ENCODE measurements at regions not wholly inside any gene's neighbourhood (a gene's known extent, or its start where the extent isn't known, plus 50 kb on each side); places are given as distances from the start of the nearest gene placed in this dataset.

DNA sequence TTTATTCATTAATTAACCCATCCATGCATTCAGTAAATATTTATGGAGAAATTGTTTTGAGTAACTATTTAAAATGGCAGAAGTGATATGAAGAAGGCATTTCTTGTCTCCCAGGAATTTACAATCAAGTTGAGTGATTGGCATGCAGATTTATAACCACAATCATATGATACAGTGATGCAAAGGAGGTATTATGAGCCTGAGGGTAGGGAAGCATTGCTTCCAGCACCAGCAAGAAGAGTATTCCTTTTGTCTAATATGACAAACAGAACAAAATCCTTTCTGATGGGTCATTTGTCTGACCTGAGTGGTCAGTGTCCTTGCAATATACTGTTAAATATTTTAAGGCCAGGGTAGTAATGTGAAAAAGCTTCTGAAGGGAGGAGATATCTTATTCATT lies 244.2 kb upstream of the RGPD4 start (continued):
- TF ChIP-seq FOXM1 (IDR thresholded peaks at IDR 0.05; ENCODE audit: low read depth) (no peak), CHD2 (IDR thresholded peaks at IDR 0.05; ENCODE audit: low read length, partially characterized antibody) (no peak), ELF1 (IDR thresholded peaks at IDR 0.05) (no peak), EZH2phosphoT487 (IDR thresholded peaks at IDR 0.05; ENCODE audit: borderline replicate concordance, low read depth) (no peak)
- TF ChIP-seq, protein P1, sequence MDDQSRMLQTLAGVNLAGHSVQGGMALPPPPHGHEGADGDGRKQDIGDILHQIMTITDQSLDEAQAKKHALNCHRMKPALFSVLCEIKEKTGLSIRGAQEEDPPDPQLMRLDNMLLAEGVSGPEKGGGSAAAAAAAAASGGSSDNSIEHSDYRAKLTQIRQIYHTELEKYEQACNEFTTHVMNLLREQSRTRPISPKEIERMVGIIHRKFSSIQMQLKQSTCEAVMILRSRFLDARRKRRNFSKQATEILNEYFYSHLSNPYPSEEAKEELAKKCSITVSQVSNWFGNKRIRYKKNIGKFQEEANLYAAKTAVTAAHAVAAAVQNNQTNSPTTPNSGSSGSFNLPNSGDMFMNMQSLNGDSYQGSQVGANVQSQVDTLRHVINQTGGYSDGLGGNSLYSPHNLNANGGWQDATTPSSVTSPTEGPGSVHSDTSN (IDR thresholded peaks at IDR 0.05), result no peak
- TF ChIP-seq, protein P2, sequence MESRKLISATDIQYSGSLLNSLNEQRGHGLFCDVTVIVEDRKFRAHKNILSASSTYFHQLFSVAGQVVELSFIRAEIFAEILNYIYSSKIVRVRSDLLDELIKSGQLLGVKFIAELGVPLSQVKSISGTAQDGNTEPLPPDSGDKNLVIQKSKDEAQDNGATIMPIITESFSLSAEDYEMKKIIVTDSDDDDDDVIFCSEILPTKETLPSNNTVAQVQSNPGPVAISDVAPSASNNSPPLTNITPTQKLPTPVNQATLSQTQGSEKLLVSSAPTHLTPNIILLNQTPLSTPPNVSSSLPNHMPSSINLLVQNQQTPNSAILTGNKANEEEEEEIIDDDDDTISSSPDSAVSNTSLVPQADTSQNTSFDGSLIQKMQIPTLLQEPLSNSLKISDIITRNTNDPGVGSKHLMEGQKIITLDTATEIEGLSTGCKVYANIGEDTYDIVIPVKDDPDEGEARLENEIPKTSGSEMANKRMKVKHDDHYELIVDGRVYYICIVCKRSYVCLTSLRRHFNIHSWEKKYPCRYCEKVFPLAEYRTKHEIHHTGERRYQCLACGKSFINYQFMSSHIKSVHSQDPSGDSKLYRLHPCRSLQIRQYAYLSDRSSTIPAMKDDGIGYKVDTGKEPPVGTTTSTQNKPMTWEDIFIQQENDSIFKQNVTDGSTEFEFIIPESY (IDR thresholded peaks at IDR 0.05; ENCODE audit: borderline replicate concordance, low read depth), result no peak
- TF ChIP-seq, protein P3, sequence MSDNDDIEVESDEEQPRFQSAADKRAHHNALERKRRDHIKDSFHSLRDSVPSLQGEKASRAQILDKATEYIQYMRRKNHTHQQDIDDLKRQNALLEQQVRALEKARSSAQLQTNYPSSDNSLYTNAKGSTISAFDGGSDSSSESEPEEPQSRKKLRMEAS (IDR thresholded peaks at IDR 0.05; ENCODE audit: low read depth), result no peak

DNA sequence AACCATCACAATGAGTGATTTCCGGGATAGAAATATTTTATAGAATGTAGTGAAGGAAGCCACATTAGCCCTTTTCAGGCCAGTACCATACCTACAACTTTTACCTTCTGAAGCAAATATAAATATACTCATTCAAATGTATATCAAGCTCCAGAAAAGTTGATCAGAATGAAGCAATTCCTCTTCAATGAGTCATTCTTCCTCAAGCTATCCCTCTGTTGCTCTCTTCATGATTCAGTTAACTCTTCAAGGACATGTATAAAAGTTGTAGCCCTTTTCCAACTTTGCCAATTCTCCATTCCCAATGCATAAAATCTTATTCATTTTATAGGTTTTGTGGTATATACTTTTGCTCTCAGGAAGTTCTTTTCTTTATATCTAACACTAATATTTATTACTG lies 242.1 kb upstream of the RGPD4 start:
- Histone ChIP-seq H2AFZ (ENCODE audit: low read depth) (no peak overlapping the region), H3K27me3 (ENCODE audit: insufficient read depth) (no peaks in the 10 kb centered on the region), H3K79me2 (ENCODE audit: insufficient read depth) (no peaks in the 10 kb centered on the region), H3K9ac (no peak overlapping the region), H3F3A (replicated peaks; ENCODE audit: insufficient read depth) (peaks cover 7% of the 10 kb centered on the region), H3K9me3 (no peaks in the 10 kb centered on the region), H3K9me2 (no peaks in the 10 kb centered on the region), H3K36me3 (replicated peaks in 1 of 2; ENCODE audit: control insufficient read depth in 1 of 2, insufficient read depth in 2 of 2, low read length in 1 of 2) (no peaks in the 10 kb centered on the region), H3K4me1 (ENCODE audit: control insufficient read depth in 1 of 2, insufficient read depth in 2 of 2, low read depth in 1 of 2, low read length in 1 of 2) (peaks cover 3 to 7% of the 10 kb centered on the region in 2 experiments; a peak in 3 of 4 replicates), H3K4me2 (no peak overlapping the region), H3K4me3 (ENCODE audit: low read depth in 2 of 2, low read length in 1 of 2) (no peak overlapping the region), H3K27ac (ENCODE audit: low read depth in 2 of 2, low read length in 1 of 2) (no peak overlapping the region), H4K20me1 (ENCODE audit: insufficient read depth) (no peaks in the 10 kb centered on the region)
- no peak for DNase-seq
- ChIA-PET CTCF (interaction anchor here (1.0 to 1.6 kb wide), 2 partner anchors 11 to 26 kb away, joined by 3 to 4 read pairs; no protein-coding TSS in a partner anchor), POLR2A (no interaction called here)
- TF ChIP-seq JUND (IDR thresholded peaks at IDR 0.05) (peak; percentile 35; the same call in 1 of the 2 replicates), FOSL2 (IDR thresholded peaks at IDR 0.05; ENCODE audit: borderline replicate concordance, low read depth) (peak; percentile 48; the same call in 1 of the 2 replicates), FOXJ3 (CRISPR knock-in tag; IDR thresholded peaks at IDR 0.05) (no peak)
- WGBS (ENCODE audit: low lambda C conversion rate), result 76% methylated on average over 1 of the region's 1 CpG

DNA sequence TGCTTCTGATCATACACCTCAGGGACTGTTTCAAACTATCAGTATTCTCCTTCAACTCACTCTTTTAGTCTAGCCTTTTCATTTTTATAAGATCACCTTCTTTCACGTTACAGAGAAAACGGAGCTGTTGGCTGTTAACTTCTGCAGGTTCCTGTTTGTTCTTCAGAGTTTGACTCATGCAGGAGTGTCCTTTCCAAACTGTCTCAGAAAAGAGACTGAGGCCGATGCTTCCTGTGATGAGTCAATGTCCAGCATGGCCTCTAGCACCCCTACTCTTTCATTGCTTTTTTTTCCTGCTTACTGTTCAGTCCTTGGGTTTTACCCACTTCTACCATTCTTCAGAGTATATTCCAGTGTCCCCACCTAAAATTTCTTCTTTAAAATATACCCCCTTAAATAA lies 240.8 kb upstream of the RGPD4 start:
- Histone ChIP-seq H3K27me3 (ENCODE audit: insufficient read depth) (no peaks in the 10 kb centered on the region), H3K9me3 (no peaks in the 10 kb centered on the region), H3K9me2 (no peaks in the 10 kb centered on the region), H3K79me2 (ENCODE audit: insufficient read depth) (no peaks in the 10 kb centered on the region), H3K27ac (ENCODE audit: low read depth in 2 of 2, low read length in 1 of 2) (peak overlapping the region in 1 of 2 experiments; percentile 32; a peak in 1 of 4 replicates), H3K36me3 (replicated peaks in 1 of 2; ENCODE audit: control insufficient read depth in 1 of 2, insufficient read depth in 2 of 2, low read length in 1 of 2) (no peaks in the 10 kb centered on the region), H3K4me1 (ENCODE audit: control insufficient read depth in 1 of 2, insufficient read depth in 2 of 2, low read depth in 1 of 2, low read length in 1 of 2) (peaks cover 8 to 9% of the 10 kb centered on the region in 2 experiments), H4K20me1 (ENCODE audit: insufficient read depth) (no peaks in the 10 kb centered on the region), H3K4me3 (ENCODE audit: low read depth in 2 of 2, low read length in 1 of 2) (no peak overlapping the region), H3K4me2 (0 out of 2 replicates have a peak overlapping the region, but pooled peaks have one; percentile 41), H2AFZ (ENCODE audit: low read depth) (peak overlapping the region; percentile 56), H3K9ac (no peak overlapping the region), H3F3A (replicated peaks; ENCODE audit: insufficient read depth) (peaks cover 7% of the 10 kb centered on the region)
- POLR2A ChIA-PET, result no interaction called here
- CTCF ChIA-PET, result no interaction called here
- DNase-seq, result no peak
- 12% methylated on average over 3 of the region's 3 CpGs for WGBS (ENCODE audit: low lambda C conversion rate)
- TF ChIP-seq, protein P1 (IDR thresholded peaks at IDR 0.05), result no peak
- TF ChIP-seq NFIC (IDR thresholded peaks at IDR 0.05; ENCODE audit: borderline replicate concordance) (no peak), RFX5 (IDR thresholded peaks at IDR 0.05; ENCODE audit: low read length) (no peak), SIN3A (IDR thresholded peaks at IDR 0.05; ENCODE audit: borderline replicate concordance, low read depth, low read length) (no peak), EP300 (IDR thresholded peaks at IDR 0.05; ENCODE audit: borderline replicate concordance in 1 of 2, low read depth in 1 of 2, low read length in 1 of 2) (no peak), YY1 (IDR thresholded peaks at IDR 0.05; ENCODE audit: low read depth) (no peak), NRF1 (IDR thresholded peaks at IDR 0.05; ENCODE audit: low read depth, low read length) (no peak), JUND (IDR thresholded peaks at IDR 0.05) (no peak), CHD2 (IDR thresholded peaks at IDR 0.05; ENCODE audit: low read length, partially characterized antibody) (no peak), SMC3 (IDR thresholded peaks at IDR 0.05; ENCODE audit: low read depth, low read length) (no peak)
- TF ChIP-seq, protein P4, sequence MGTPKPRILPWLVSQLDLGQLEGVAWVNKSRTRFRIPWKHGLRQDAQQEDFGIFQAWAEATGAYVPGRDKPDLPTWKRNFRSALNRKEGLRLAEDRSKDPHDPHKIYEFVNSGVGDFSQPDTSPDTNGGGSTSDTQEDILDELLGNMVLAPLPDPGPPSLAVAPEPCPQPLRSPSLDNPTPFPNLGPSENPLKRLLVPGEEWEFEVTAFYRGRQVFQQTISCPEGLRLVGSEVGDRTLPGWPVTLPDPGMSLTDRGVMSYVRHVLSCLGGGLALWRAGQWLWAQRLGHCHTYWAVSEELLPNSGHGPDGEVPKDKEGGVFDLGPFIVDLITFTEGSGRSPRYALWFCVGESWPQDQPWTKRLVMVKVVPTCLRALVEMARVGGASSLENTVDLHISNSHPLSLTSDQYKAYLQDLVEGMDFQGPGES (IDR thresholded peaks at IDR 0.05; ENCODE audit: low read depth, low read length), result no peak
- TF ChIP-seq, protein P5, sequence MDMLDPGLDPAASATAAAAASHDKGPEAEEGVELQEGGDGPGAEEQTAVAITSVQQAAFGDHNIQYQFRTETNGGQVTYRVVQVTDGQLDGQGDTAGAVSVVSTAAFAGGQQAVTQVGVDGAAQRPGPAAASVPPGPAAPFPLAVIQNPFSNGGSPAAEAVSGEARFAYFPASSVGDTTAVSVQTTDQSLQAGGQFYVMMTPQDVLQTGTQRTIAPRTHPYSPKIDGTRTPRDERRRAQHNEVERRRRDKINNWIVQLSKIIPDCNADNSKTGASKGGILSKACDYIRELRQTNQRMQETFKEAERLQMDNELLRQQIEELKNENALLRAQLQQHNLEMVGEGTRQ (IDR thresholded peaks at IDR 0.05; ENCODE audit: borderline replicate concordance, low read depth, low read length), result no peak

All from SK-N-SH (cell line).